22Rv1 (cell line): ENCODE measurements at regions not wholly inside any gene's neighbourhood (a gene's known extent, or its start where the extent isn't known, plus 50 kb on each side); places are given as distances from the start of the nearest gene placed in this dataset.

Experiments used
- ZFX ChIP-seq: fragments of 450-650 bp; IDR thresholded peaks from 2 replicates; pipeline ENCODE4 v1.6.1; 2017; ENCODE audit warnings: antibody characterized with exemption, borderline replicate concordance
- TF ChIP-seq, protein P1 (sequence below): fragments of 450-650 bp; IDR thresholded peaks from 2 replicates; pipeline ENCODE4 v1.5.1; 2017; ENCODE audit warnings: mild to moderate bottlenecking

GRCh38 chr6:94510877-94511276, 1066.5 kb upstream of the MANEA start:
- TF ChIP-seq, protein P1, sequence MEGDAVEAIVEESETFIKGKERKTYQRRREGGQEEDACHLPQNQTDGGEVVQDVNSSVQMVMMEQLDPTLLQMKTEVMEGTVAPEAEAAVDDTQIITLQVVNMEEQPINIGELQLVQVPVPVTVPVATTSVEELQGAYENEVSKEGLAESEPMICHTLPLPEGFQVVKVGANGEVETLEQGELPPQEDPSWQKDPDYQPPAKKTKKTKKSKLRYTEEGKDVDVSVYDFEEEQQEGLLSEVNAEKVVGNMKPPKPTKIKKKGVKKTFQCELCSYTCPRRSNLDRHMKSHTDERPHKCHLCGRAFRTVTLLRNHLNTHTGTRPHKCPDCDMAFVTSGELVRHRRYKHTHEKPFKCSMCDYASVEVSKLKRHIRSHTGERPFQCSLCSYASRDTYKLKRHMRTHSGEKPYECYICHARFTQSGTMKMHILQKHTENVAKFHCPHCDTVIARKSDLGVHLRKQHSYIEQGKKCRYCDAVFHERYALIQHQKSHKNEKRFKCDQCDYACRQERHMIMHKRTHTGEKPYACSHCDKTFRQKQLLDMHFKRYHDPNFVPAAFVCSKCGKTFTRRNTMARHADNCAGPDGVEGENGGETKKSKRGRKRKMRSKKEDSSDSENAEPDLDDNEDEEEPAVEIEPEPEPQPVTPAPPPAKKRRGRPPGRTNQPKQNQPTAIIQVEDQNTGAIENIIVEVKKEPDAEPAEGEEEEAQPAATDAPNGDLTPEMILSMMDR = no peak
- no peak for TF ChIP-seq ZFX
